Left lobe of liver (tissue), 2 donors: ENCODE measurements at regions not wholly inside any gene's neighbourhood (a gene's known extent, or its start where the extent isn't known, plus 50 kb on each side); places are given as distances from the start of the nearest gene placed in this dataset.

ENCODE experiments used
- ATAC-seq: fragments of 200-7000 bp; cut with Tn5 transposase; one replicate; pipeline ENCODE4 v1.9.1; 2020; ENCODE audit warnings: mild to moderate bottlenecking, moderate library complexity
- DNase-seq: peaks from one replicate; pipeline ENCODE4 v3.0.0-alpha.2; 2020; ENCODE audit warnings: low spot score
- donor health status: DM: no; HTN: no; CAD: no; lungs with moderate emphysema.
- donor health status: DM: no; HTN: yes; CAD: no.

DNA sequence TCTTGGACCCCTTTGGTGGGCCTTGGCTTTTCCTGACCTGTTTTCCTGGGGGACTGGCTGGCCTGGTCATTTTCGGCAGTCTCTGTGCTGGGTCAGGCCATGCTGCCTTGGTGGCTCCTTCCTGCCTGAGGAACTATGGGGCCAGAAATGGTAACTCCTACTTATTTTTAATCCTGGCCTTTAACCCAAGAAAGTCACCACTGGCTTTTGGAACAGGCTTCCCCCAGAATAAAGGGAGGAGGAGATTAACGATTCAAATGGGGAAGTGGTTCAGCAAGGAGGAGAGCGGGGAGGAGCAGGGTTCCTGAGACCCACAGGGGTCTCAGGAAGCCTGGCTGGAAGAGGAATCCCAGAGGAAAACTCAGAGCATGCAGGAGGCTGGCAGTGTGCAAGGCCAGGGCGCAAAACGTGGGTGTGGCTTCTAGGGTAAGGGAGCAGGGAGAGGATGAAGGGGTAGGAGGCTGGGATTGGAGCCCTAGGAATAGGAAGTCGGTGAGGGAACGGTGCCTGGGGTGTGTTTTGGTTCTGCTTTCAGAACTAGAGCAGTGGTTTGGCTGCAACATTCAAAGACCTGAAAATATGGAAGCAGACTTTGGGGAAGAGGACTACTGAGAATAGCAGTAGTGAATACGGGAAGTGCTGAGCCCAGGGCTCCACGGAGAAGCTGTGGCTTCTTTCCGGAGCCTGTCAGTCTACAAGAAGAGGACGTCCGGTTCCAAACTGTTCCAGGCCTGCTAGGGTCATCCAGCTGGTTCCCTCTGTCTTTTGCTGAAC lies 271.1 kb upstream of the KLF4 start:
- DNase-seq (no peak), ATAC-seq (peak; percentile 79)

DNA sequence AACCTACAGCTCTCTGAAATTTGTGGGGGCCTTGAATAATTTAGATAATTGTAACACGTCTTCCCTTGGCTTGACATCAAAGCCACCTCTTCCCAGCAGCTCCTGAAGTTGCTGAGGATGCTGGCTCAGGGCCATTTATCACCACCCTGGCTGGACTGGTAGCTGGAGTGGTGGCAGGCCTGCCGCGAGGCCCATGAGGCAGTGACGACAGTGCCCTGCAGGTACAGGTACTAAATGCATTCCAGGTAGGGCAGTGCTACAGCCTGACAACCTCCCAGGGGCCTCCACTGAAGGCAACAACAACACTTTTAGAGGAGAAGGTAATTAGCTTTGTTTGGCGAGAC lies 270.2 kb upstream of the KLF4 start:
- no peak for ATAC-seq
- no peak for DNase-seq

DNA sequence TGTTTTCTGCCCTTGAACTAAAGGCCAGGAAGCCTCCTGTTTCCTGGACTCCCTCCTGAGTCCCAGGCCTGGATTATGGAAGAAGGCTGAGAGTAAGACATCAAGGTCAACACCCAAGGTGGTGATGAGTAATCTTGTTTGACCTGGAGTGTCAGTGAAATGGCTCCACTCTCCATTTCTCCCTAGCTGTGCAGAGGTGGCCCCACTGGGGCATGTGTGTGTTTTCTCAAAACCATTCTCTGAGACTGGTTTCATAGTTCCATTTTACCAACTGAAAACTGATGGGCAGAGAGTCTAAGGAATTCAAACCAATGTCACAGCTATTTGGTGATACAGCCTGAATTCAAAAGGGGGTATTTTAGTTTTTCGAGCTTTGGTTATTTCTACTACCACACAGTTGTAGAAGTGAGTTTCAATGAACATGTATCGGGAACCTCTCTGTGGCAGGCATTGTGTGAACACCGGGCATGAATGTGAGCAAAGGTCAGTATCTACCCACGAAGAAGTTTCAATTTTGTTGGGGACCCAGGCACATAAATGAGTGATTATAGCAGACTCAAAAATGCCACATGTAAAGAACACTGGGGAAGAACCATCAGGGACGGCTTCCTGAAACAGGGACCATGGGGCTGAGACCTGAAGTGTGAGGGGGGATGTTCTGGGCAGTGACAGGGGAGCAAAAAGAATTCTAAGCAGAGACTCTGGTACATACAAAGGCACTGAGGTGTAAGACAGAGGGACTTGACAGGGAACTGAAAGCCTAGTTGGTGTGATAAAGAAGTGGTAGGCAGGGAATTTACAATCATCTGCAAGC lies 269.6 kb upstream of the KLF4 start:
- ATAC-seq (no peak), DNase-seq (no peak)

DNA sequence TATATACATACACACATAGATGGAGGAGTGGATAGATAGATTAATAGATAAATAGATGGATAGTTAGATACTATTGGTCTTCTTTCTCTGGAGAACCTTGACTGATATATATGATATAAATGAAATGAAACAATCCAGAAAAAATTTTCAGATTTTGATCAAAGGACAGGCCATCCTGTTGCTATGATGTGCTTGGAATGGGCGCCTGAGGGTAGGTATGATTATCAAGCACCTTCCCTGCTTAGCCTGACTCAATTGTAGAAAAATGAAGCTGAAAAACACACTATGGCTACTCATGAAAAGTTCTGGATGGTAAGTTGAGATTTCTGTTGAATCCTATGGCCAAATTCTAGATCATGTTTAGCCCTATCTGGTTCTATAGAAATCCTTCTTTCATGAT lies 266.5 kb upstream of the KLF4 start:
- ATAC-seq = no peak
- no peak for DNase-seq

DNA sequence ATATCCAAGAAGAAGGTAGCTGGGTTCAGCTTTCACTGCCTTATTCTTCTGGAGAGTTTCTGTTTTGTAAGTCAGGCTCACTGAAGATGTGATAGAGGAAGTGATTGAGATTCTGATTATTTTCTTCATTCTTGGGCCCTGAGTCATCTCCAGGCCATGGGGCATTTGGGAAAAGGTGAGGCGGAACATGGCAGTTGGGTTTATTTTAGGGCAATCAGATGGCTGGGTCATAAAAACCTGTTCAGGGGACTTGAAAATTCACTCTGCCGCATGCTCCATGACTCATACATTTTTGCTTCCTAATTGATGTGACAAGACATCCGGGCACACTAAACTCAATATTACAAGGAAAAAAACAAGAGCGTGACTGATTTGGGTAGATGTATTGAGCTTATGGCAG lies 265.7 kb upstream of the KLF4 start:
- peak; percentile 27 for DNase-seq

DNA sequence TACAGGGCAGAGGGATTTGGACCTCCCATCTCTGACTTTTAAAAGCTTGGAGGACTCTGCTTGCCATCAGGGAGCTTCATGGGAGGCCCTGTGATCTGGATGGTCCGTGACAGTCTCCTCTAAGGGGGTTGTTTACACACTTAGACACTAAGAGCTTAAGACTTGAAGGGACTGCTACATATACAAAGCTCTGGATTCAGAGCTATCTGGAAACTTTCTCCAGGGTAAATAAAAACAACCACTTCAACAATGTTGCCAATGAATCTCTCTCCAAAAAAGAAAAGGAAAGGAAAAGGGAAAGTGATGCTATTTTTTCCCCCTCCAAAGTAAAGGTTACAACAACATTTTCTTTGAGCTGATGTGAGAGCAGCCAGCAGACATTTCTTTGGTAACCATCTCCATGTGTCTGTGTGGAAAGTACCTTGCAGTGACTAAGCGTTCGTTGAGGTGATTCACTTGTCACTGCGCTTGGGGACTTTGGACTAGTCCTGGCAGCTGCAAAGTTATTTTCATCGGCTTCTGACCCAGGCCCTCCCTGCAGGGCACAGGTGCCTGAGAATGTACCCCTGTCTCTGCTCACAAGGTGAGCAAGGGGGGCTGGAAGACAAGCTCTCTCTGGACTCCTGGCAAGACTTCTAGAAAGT lies 262.1 kb upstream of the KLF4 start:
- DNase-seq = peak; percentile 68
- ATAC-seq = peak; percentile 70

More for the DNA sequence above, 265.7 kb upstream of the KLF4 start:
- no peak for ATAC-seq

DNA sequence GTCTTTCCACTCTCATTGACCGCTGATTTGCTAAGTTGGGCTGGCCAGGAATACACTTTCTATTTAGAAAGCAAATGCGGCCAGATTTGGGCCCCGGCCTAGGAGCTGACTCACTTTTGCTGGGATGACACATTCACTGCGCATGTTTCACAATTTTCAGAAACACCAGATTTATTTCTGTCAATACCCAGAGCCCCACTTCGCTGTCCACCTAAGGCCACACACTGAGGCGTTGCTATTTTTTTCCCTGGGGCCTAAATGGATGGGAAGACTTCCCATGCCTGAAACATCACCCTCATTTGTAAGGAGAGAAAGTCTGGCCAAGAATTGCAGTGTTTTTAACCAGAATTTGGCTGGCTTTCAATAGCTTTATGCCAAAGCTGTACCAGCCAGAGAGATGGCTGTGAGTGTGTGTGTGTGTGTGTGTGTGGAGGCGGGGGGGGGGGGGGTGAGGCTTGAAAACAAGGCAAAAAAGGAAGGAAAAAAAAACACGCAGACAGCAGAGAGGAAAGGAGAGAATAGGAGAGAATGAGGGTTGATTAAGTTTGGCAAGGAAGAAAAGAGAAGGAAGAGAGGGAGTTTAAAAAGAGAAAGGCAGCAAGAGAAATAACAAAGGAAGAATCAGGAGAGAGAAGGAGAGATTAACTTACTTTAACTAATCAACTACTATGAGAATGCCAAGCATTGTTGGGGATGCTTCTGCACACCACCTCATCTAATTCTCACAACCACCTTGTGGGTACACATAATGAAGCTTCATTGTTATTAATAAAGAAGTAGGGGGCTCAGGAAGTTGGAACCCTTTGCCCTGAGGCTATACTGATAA lies 261.4 kb upstream of the KLF4 start:
- ATAC-seq (peak; percentile 60), DNase-seq (peak; percentile 78)

DNA sequence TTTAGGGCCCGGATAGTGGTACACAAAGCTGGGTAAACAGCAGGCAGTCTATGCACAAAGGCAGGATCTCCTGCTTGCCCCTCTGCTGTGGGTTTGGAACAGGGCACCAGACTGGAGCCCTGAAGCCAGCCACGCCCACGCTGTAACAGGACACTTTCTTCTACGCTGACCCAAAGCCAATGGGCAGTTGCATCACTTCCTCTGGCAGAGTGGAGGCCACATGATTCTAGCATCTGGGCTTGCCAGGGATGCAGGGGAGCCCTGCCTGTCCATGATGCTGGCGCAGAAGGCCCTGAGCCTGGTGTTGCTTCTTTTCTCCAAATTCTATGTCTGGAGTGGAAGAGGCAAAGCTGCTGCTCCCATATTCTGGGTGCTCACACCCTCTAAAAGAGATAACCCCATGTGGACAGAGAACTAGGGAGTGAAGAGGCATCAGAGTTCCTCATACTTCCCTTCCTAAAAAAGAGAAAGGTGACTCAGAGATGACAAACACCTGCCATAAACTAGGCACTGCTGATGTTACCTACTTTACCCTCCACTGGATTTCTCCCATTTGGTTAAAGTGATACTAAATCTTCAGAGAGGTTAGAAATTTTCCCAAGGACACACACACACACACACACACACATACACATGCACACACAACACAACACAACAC lies 260.3 kb upstream of the KLF4 start:
- ATAC-seq (peak; percentile 86), DNase-seq (peak; percentile 94)

DNA sequence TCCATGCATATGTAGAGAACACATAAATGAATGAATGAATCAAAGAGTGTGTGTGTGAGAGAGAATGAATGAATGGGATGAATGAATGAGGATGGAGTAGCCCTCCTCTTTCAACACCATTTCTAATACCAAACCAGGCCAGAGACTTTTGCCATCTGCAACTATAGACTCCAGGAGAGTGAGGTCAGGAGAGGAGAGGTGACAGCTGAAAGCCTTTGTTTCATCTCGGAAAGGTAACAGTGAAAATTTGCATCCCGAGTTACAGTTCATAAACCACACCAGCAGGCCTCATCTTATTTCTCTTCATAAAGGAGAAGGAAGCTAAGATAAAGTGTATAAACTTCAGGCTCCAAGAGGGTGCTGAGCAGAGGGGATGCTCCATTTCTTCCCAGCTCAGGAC lies 255.3 kb upstream of the KLF4 start:
- no peak for DNase-seq
- no peak for ATAC-seq

DNA sequence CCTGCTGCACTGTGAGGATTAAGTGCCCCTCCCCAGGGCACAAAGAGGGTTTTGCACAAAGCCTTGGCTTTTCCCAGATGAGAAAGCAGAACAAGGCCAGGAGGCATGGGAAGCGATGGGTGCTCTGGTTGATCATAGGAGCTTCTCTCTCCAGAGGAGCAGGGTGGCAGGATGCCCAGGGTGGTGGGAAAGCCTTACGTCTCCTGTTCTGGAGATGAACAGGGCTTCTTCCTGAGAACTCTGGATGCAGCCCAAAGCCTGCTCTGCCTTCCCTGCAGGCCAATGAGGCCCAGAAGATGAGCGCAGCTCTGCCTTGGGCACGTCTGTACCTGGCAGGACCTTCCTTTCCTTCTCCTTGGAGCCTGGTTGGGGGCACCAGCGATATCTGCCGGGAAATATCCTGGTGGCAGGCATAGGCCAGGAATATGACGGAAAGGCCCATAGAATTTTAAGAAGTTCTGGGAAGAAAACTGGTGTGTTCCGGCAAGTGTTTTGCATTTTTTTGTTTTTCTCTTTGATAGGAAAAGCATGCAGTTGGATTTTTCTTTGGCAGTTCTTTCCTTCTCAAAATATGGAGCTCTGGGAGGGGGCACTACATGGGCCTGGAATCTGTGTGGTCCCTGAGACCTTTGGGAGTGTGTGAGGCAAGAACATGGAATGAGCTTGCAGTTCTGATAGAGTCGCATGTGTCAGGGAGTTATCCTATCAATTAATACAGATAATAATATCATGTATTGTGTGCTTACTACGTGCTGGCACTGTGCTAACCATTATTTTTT lies 253.2 kb upstream of the KLF4 start:
- no peak for DNase-seq
- no peak for ATAC-seq

DNA sequence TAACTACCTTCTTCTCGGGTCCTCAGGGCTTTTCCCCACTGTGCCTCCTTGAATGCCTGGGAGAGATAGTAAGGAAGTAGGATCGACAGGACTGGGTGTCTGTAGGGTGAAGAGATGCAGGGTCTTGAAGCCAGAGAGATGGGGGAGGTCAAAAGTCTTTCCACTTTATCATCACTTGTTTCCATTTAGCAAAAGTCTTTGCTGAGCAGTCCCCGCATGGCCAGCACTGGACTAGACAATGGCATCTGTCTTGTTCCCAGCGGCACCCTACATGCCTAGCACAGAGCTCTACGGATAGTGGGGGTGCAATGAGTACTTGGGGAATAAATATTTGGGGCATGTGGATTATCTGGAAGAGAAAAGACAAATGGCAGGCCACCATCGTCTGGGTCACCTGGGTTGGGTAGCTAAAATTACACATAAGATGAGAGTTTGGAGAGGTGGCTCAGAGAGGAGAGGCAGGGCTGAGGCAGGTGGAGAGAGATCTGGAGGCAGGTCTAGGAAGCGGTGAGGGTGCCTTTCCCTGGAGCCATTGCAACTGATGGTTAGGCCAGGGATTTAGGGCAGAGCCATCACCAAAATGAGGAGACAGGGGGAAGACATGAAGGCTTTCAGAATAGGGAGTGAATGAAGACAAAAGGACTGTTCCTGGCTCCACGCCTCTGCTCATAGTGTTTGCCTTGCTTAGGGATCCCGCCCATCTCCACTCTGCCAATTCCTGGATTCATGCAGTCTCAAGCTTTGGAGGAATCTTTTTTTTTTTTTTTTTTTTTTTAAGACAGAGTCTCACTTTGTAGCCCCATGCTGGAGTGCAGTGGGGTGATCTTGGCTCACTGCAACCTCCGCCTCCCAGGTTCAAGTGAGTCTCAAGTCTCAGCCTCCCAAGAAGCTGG lies 250.8 kb upstream of the KLF4 start:
- ATAC-seq = no peak
- no peak for DNase-seq

DNA sequence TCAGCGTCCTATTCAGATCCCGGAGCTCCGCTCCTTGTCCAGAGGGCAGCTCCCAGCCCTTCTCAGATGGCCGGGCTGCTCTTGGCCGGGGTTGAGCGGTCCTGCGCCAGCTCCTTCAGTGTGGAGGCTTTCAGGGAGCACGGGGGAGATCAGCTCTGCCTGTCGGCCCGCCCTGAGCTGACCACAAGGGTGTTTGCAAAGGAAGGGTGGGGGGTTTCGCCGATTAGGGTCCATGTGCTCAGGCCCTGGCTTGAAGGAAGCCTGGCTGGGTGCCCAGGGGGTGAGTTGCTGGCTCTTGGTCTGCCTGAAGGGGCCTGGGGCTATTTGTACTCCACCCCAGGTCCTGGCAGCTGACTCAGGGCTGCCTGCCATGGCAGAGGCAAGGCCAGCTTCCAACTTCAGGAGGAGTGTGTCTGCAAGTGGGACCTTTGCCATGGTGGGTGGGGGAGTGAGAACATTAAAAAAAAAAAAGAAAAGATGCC lies 250.1 kb upstream of the KLF4 start:
- DNase-seq = no peak
- ATAC-seq = no peak

DNA sequence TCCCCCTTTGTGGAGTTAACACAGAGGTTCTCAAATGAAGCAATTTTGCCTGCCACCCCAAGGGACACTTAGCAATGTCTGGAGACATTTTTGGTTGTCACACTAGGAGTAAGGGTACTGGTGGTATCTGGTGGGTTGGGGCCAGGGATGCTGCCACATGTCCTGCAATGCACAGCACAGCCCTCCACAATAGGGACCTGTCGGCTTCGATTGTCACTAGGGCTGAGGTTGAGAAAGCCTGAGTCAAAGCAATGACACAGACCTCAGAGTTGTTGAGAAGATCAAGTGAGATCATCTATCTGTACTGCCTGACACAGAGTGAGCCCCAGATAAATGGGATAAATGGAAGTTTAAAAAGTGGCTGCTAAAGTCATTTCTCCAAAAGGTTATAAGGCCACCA lies 249.2 kb upstream of the KLF4 start:
- ATAC-seq = no peak

DNA sequence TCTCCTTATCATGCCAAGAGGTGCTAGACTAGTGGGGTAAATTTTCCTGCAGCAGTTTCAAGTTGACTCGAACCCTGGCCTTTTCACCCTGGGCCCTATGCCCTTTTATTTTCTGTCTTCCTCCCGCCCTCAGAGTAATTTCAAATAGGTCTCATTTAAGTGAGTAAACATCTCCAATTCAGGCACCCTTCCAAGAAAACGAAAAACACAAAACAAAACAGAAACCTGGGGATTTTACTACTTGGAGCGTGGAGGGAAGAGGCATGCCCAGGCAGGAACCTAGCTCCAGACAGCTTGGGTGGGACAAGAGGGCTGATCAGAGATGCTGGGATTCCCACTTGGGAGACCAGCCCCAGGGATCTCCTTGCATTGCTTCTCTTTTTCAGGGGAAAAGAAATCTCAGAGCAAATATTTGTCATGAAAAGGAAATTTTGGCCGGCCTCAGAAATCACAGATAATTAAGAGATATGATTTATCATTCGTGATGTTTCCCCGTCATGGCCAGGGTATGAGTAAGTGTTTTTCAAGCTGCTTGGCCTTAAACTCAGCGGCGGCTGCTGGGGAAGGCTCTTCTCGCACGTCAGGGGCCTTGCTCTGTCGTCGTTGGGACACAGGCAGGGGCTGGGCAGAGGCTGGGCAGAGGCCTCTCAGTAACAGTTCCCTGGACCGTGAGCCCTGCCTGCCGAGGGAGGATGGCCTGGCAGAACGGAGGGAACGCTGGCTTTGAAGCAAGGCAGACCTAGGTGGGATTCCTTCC lies 248.6 kb upstream of the KLF4 start:
- ATAC-seq (no peak), DNase-seq (no peak)

More for the DNA sequence above, 249.2 kb upstream of the KLF4 start:
- no peak for DNase-seq

DNA sequence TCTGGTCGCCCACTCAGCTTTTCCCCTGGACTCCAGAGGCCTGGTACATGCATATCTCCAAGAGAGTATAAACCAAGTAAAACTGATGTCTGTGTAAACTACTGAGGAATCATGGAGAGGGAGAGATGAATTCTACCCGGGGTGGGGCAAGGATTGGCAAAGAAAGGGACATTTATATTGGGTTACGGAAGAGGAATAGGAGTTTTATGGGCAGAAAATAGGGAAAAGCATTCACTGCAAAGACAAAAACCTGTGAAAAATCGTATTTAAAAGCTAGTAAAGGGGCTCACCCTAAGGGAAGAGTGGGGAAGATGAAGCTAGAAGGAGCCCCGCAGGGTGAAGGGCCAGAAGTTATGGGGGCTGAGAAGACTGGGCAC lies 248.0 kb upstream of the KLF4 start:
- ATAC-seq (no peak), DNase-seq (no peak)

DNA sequence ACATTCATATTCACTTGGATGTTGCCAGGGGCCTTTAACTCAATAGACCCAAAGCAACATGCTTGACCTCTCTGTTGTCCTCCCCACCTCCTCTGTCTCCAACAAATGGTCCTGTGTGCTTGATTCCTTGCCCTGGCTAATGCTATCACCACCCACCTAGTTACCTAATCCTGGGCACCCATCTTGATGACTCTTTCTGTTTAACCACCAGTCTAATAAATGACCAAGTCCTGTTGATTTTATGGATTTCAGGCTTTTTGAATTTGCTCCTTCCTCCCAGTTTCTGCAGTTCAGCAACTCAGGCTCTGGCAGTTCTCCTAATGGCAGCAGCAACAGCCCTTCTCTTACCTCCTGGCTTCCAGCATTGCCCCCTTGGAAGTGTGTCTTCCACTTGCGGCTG lies 246.3 kb upstream of the KLF4 start:
- no peak for ATAC-seq
- no peak for DNase-seq

DNA sequence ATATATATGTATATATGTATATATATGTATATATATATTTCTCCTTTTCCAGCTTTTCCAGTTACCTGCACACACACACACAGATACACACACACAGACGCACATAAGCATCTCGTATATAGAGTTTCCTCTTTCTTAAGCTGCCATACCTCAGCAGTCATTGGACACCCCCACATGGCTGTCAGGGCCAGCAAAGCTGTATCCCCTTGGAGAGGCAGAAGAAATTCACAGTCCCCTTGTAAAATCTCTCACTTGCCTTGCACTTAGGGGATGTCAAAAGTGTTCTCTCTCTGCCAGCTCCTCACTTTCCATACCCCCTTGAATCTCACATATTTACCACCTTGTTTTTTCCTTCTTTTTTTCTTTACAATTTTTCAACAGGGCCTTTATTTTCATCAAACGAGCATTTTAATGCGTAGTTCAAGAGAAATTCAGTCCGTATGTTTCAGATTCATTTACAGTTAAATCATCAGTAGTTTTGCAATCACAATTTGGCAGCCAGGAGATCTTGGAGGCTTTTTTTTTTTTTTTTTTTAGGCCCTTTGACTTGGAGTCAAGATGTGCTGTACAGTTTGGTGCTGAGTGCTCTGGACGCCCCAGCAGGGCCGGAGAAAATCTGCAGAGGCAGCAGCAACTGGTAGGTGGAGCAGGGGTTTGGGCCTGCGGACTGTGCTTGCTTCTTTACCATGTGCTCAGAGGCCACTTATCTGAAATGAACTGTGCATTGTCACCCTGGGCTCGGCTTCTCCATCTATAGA lies 244.9 kb upstream of the KLF4 start:
- ATAC-seq = no peak

More for the DNA sequence above, 244.9 kb upstream of the KLF4 start:
- no peak for DNase-seq
